Neuronal stem cell (in vitro differentiated cells): ENCODE measurements at regions not wholly inside any gene's neighbourhood (a gene's known extent, or its start where the extent isn't known, plus 50 kb on each side); places are given as distances from the start of the nearest gene placed in this dataset.
"Not testable (repeated sequence)": the region's sequence is repeated elsewhere in the genome, so short reads cannot be mapped to it uniquely, and the experiment has no call there.

Experiments used
- DNase-seq: peaks from one replicate; pipeline ENCODE4 v3.0.0-alpha.2; 2013; ENCODE audit warnings: low spot score
- H2AFZ ChIP-seq: one replicate; pipeline ENCODE4 v1.6.1; 2013; ENCODE audit warnings: mild to moderate bottlenecking, low read length, inconsistent platforms
- H2AK5ac ChIP-seq: 2 replicates; pipeline ENCODE4 v1.6.1; 2013; ENCODE audit warnings: low read depth, mild to moderate bottlenecking, inconsistent platforms, low read length, moderate library complexity, mixed read lengths
- H2BK120ac ChIP-seq: 2 replicates; pipeline ENCODE4 v1.6.1; 2013; ENCODE audit warnings: low read depth, mild to moderate bottlenecking, inconsistent platforms, low read length, moderate library complexity, mixed read lengths
- H2BK12ac ChIP-seq: one replicate; pipeline ENCODE4 v1.6.1; 2013; ENCODE audit warnings: low read length, inconsistent platforms
- H2BK15ac ChIP-seq: 2 replicates; pipeline ENCODE4 v1.6.1; 2013; ENCODE audit warnings: mild to moderate bottlenecking, low read length, inconsistent platforms, mixed read lengths
- H2BK5ac ChIP-seq: one replicate; pipeline ENCODE4 v1.6.1; 2013; ENCODE audit warnings: inconsistent platforms, mild to moderate bottlenecking, low read length, moderate library complexity
- H3K14ac ChIP-seq: one replicate; pipeline ENCODE4 v1.6.1; 2013; ENCODE audit warnings: low read length, inconsistent platforms
- H3K18ac ChIP-seq: 2 replicates; pipeline ENCODE4 v1.6.1; 2013; ENCODE audit warnings: low read length, inconsistent platforms
- H3K23ac ChIP-seq: 2 replicates; pipeline ENCODE4 v1.6.1; 2013; ENCODE audit warnings: low read depth, mild to moderate bottlenecking, mixed read lengths, low read length, inconsistent platforms; ENCODE audit not compliant: poor library complexity
- H3K27ac ChIP-seq: replicated peaks from 3 replicates; pipeline ENCODE4 v1.5.1; 2013; ENCODE audit warnings: low read length, inconsistent platforms
- H3K27me3 ChIP-seq, 3 experiments: 2 replicates each; pipeline ENCODE4 v1.6.1; 2013; ENCODE audit warnings: low read length in 3 of 3, mild to moderate bottlenecking in 2 of 3, inconsistent platforms in 1 of 3, low read depth in 1 of 3, mixed read lengths in 1 of 3, moderate library complexity in 1 of 3; ENCODE audit not compliant: control insufficient read depth in 3 of 3, insufficient read depth in 3 of 3
- H3K36me3 ChIP-seq, 2 donors: replicated peaks in 1 of 2; 2 replicates each; pipeline ENCODE4 v1.6.1; 2013; ENCODE audit warnings: low read length in 2 of 2; ENCODE audit not compliant: control insufficient read depth in 2 of 2, insufficient read depth in 2 of 2
- H3K4ac ChIP-seq: 2 replicates; pipeline ENCODE4 v1.6.1; 2013; ENCODE audit warnings: inconsistent platforms, mild to moderate bottlenecking, low read length, moderate library complexity
- H3K4me1 ChIP-seq, 2 donors: 1 replicate in 1 of 2; 2 replicates in 1 of 2; pipeline ENCODE4 v1.6.1; 2013; ENCODE audit warnings: low read length in 2 of 2, low read depth in 1 of 2; ENCODE audit not compliant: control insufficient read depth in 2 of 2, insufficient read depth in 1 of 2
- H3K4me2 ChIP-seq: one replicate; pipeline ENCODE4 v1.6.1; 2013; ENCODE audit warnings: mild to moderate bottlenecking, low read length, inconsistent platforms; ENCODE audit not compliant: insufficient read depth, poor library complexity, severe bottlenecking
- H3K4me3 ChIP-seq, 2 donors: 2 replicates each; pipeline ENCODE4 v1.5.1; 2013; ENCODE audit warnings: low read length in 2 of 2, mild to moderate bottlenecking in 2 of 2, inconsistent platforms in 1 of 2, moderate library complexity in 1 of 2
- H3K79me1 ChIP-seq: one replicate; pipeline ENCODE4 v1.6.1; 2013; ENCODE audit warnings: low read depth, mild to moderate bottlenecking, inconsistent platforms, low read length, moderate library complexity
- H3K9ac ChIP-seq: one replicate; pipeline ENCODE4 v1.6.1; 2013; ENCODE audit warnings: mild to moderate bottlenecking, low read depth, low read length, inconsistent platforms; ENCODE audit not compliant: poor library complexity
- H3K9me3 ChIP-seq, 2 donors: replicated peaks in 1 of 2; 2 replicates each; pipeline versions ENCODE3 to v1.6.1; 2013; ENCODE audit warnings: low read length in 2 of 2, mild to moderate bottlenecking in 2 of 2, inconsistent platforms in 1 of 2, low read depth in 1 of 2, mixed read lengths in 1 of 2, moderate library complexity in 1 of 2; ENCODE audit not compliant: control insufficient read depth in 2 of 2, insufficient read depth in 1 of 2
- H4K8ac ChIP-seq: one replicate; pipeline ENCODE4 v1.6.1; 2013; ENCODE audit warnings: low read depth, mild to moderate bottlenecking, inconsistent platforms, low read length, moderate library complexity
- H4K91ac ChIP-seq: one replicate; pipeline ENCODE4 v1.6.1; 2013; ENCODE audit warnings: low read length, low read depth, mild to moderate bottlenecking, inconsistent platforms; ENCODE audit not compliant: poor library complexity
- WGBS, 2 donors: extraction: QIAGEN DNeasy Blood & Tissue Kit; methylation state at CpG; one replicate each; pipeline ENCODE4 v1.1.7; 2013; ENCODE audit warnings: missing lambda C conversion rate in 2 of 2, mixed read lengths in 1 of 2; ENCODE audit not compliant: insufficient read length in 2 of 2, insufficient replicate concordance in 1 of 2; ENCODE audit errors: extremely low coverage in 2 of 2; 5-methylcytosine and 5-hydroxymethylcytosine counted together

DNA sequence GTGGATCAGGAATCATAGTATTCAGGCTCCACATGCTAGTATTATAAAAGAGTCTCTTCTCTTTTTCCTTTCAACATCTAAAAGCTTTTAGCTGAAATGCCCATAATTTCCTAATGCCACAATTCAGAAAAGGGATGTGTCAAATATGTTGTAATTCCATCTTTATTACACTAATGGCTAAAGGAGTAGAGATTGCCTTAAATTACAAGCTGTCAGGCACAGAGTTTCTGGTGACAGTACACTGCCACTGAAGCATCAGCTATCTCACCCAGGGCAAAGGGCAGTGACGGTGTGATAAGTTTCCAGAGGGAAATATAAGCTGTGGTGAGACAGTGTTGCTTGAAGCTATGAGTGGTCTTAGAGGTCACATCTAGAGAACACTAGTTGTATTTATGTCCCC, 581.1 kb downstream of the KCNT2 start:
- H3K9me3 ChIP-seq: no peaks in the 10 kb centered on the region
- no peak overlapping the region for H3K18ac ChIP-seq
- no peak overlapping the region for H3K4me3 ChIP-seq
- no peak overlapping the region for H2AFZ ChIP-seq
- no peak overlapping the region for H4K8ac ChIP-seq
- no peak overlapping the region for H3K14ac ChIP-seq
- peaks cover 0 to 2% of the 10 kb centered on the region in 2 donors for H3K4me1 ChIP-seq
- H2BK5ac ChIP-seq: no peak overlapping the region
- no peaks in the 10 kb centered on the region for H3K27me3 ChIP-seq
- no peak overlapping the region for H3K9ac ChIP-seq
- H2BK120ac ChIP-seq: no peak overlapping the region
- H2AK5ac ChIP-seq: no peak overlapping the region
- no peak overlapping the region for H3K4me2 ChIP-seq
- H3K36me3 ChIP-seq: no peaks in the 10 kb centered on the region
- H3K23ac ChIP-seq: no peak overlapping the region
- no peak overlapping the region for H2BK12ac ChIP-seq
- H3K79me1 ChIP-seq: no peaks in the 10 kb centered on the region
- H3K4ac ChIP-seq: no peak overlapping the region
- H2BK15ac ChIP-seq: no peak overlapping the region
- H3K27ac ChIP-seq: no peak overlapping the region
- no peak overlapping the region for H4K91ac ChIP-seq
- no CpG with 5 or more reads among the region's 1 CpG for WGBS, 2 donors
- DNase-seq: no peak

GRCh38 chr1:196021174-196021573, 587.1 kb downstream of the KCNT2 start:
- not testable (repeated sequence) for H3K4me2 ChIP-seq, H3K79me1 ChIP-seq, H2BK15ac ChIP-seq, H2BK12ac ChIP-seq, H2AFZ ChIP-seq, H3K9ac ChIP-seq, H4K8ac ChIP-seq, H3K4me3 ChIP-seq, H3K36me3 ChIP-seq, H3K23ac ChIP-seq, H2AK5ac ChIP-seq, H3K4ac ChIP-seq, H2BK120ac ChIP-seq, H3K14ac ChIP-seq, H3K9me3 ChIP-seq, H3K27ac ChIP-seq, H3K18ac ChIP-seq, H3K4me1 ChIP-seq, DNase-seq, H3K27me3 ChIP-seq, H2BK5ac ChIP-seq, H4K91ac ChIP-seq
- no CpG with 5 or more reads among the region's 7 CpGs for WGBS, 2 donors

- H3K9me3 ChIP-seq: no peaks in the 10 kb centered on the region
- no peak overlapping the region for H2AK5ac ChIP-seq
- H2AFZ ChIP-seq: no peak overlapping the region
- H3K23ac ChIP-seq: no peak overlapping the region
- DNase-seq: no peak
- H3K27me3 ChIP-seq: no peaks in the 10 kb centered on the region
- no peak overlapping the region for H3K4ac ChIP-seq
- no peak overlapping the region for H3K14ac ChIP-seq
- H2BK12ac ChIP-seq: no peak overlapping the region
- H3K79me1 ChIP-seq: no peaks in the 10 kb centered on the region
- no peak overlapping the region for H3K27ac ChIP-seq
- H3K4me1 ChIP-seq: no peaks in the 10 kb centered on the region
- no peak overlapping the region for H3K4me2 ChIP-seq
- H2BK5ac ChIP-seq: no peak overlapping the region
- H2BK15ac ChIP-seq: no peak overlapping the region
- no peak overlapping the region for H3K9ac ChIP-seq
- no peak overlapping the region for H2BK120ac ChIP-seq
- no peak overlapping the region for H3K18ac ChIP-seq
- H4K8ac ChIP-seq: no peak overlapping the region
- H3K4me3 ChIP-seq: no peak overlapping the region
- no peak overlapping the region for H4K91ac ChIP-seq
- H3K36me3 ChIP-seq: no peaks in the 10 kb centered on the region
These were observed 598.9 kb downstream of the KCNT2 start for GRCh38 chr1:196009362-196009761.

GRCh38 chr1:196007763-196008162, 600.5 kb downstream of the KCNT2 start:
- Histone ChIP-seq H3K36me3 (no peaks in the 10 kb centered on the region), H3K79me1 (no peaks in the 10 kb centered on the region), H3K4me1 (no peaks in the 10 kb centered on the region), H3K27me3 (no peaks in the 10 kb centered on the region), H2AFZ (no peak overlapping the region), H3K23ac (no peak overlapping the region), H3K4me2 (no peak overlapping the region), H4K91ac (no peak overlapping the region), H2BK120ac (no peak overlapping the region), H2AK5ac (no peak overlapping the region), H4K8ac (no peak overlapping the region), H3K4me3 (no peak overlapping the region), H3K14ac (no peak overlapping the region), H3K4ac (no peak overlapping the region), H3K9me3 (no peaks in the 10 kb centered on the region), H2BK12ac (no peak overlapping the region), H3K9ac (no peak overlapping the region), H3K27ac (no peak overlapping the region), H2BK15ac (no peak overlapping the region), H2BK5ac (no peak overlapping the region), H3K18ac (no peak overlapping the region)
- DNase-seq: no peak
- WGBS, 2 donors: no CpG with 5 or more reads among the region's 1 CpG
